ENCODE measurements at regions not wholly inside any gene's neighbourhood (a gene's known extent, or its start where the extent isn't known, plus 50 kb on each side); places are given as distances from the start of the nearest gene placed in this dataset.

DNA sequence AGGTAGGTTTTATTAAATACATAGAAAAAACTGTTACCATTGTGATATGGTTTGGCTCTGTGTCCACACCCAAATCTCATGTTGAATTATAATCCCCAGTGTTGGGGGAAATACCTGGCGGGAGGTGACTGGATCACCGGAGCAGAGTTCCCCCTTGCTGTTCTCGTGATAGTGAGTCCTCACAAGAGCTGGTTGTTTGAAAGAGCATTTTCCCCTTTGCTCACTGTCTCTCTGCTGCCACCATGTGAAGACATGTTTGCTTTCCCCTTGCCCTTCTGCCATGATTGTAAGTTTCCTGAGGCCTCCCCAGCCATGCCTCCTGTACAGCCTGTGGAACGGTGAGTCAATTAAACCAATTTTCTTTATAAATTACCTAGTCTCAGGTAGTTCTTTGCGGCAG is 352.7 kb upstream of the SLC39A10 start:
- TF ChIP-seq POLR2A (IDR thresholded peaks at IDR 0.05; ENCODE audit: low read depth, low read length) (no peak), POLR2AphosphoS5 (IDR thresholded peaks at IDR 0.05; ENCODE audit: low read depth, low read length) (no peak), TAF1 (IDR thresholded peaks at IDR 0.05; ENCODE audit: borderline replicate concordance, low read depth, low read length) (no peak)

All from GM12892 (cell line).